Neural crest cell (in vitro differentiated cells): ENCODE measurements at regions not wholly inside any gene's neighbourhood (a gene's known extent, or its start where the extent isn't known, plus 50 kb on each side); places are given as distances from the start of the nearest gene placed in this dataset.

Experiments
- DNase-seq: peaks from one replicate; pipeline ENCODE4 v3.0.0; 2021; ENCODE audit warnings: low read depth, mixed read lengths, low spot score
- H3K27ac Mint-ChIP-seq: one replicate; pipeline ENCODE4 v1.8.0; 2021; ENCODE audit warnings: mild to moderate bottlenecking, mixed read lengths; ENCODE audit not compliant: unreplicated experiment
- H3K27me3 Mint-ChIP-seq: 2 replicates; pipeline ENCODE4 v1.8.0; 2021; ENCODE audit warnings: low read depth, mild to moderate bottlenecking, mixed read lengths
- H3K36me3 Mint-ChIP-seq: 2 replicates; pipeline ENCODE4 v1.8.0; 2021; ENCODE audit warnings: low read depth, mild to moderate bottlenecking, mixed read lengths
- H3K4me1 Mint-ChIP-seq: 2 replicates; pipeline ENCODE4 v1.8.0; 2021; ENCODE audit warnings: mixed read lengths
- H3K4me3 Mint-ChIP-seq: one replicate; pipeline ENCODE4 v1.8.0; 2021; ENCODE audit warnings: mild to moderate bottlenecking, mixed read lengths
- H3K9me3 Mint-ChIP-seq: 2 replicates; pipeline ENCODE4 v1.8.0; 2021; ENCODE audit warnings: mixed read lengths
- CTCF ChIP-seq: fragments of 200-600 bp; sonication (generic); conservative IDR thresholded peaks from 2 replicates; pipeline ENCODE4 v1.5.0; 2021; ENCODE audit warnings: antibody characterized with exemption, mild to moderate bottlenecking

DNA sequence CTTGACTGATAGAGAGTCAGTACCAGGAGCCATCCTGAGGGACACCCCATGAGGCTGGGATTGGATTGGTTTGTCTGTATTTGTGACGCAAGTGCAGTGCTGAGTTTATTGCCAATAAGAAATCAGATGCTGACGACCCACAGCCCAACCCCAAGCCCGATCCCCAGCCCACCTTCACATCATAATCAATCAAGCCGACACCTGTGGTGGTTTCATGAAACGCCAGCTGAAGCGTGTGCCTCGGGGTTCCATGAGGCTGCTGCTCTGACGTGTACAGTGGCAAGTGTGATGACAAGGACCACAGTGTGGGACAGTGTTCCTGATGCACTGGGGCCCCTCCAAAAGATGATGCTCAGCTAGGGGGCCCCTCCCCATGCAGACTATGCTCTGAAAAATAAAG, 62.1 kb upstream of the C14orf180 start:
- H3K4me3 Mint-ChIP-seq: no peak overlapping the region
- H3K4me1 Mint-ChIP-seq: no peaks in the 10 kb centered on the region
- no peak for DNase-seq
- H3K27ac Mint-ChIP-seq: no peak overlapping the region
- H3K9me3 Mint-ChIP-seq: peaks cover 3% of the 10 kb centered on the region
- no peak for TF ChIP-seq CTCF
- peaks cover 4% of the 10 kb centered on the region for H3K27me3 Mint-ChIP-seq
- H3K36me3 Mint-ChIP-seq: no peaks in the 10 kb centered on the region

DNA sequence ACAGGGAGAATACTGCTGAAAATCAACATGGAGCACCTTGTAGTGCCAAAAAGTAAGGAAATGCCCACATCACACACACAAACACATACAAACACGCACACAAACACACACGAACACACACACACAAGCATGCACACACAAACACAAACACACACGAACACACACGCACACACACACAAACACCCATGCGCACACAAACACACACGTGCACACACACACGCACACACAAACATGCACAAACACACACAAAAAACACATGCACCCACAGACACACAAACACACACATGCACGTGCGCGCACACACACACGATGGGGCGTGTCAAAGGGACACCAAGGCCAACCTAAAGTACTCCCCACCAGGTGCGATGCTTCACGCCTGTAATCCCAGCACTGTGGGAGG, 61.7 kb upstream of the C14orf180 start:
- no peak for TF ChIP-seq CTCF
- H3K4me3 Mint-ChIP-seq: no peak overlapping the region
- H3K4me1 Mint-ChIP-seq: no peaks in the 10 kb centered on the region
- peaks cover 3% of the 10 kb centered on the region for H3K9me3 Mint-ChIP-seq
- no peak for DNase-seq
- H3K27ac Mint-ChIP-seq: no peak overlapping the region
- no peaks in the 10 kb centered on the region for H3K36me3 Mint-ChIP-seq
- peaks cover 4% of the 10 kb centered on the region for H3K27me3 Mint-ChIP-seq

DNA sequence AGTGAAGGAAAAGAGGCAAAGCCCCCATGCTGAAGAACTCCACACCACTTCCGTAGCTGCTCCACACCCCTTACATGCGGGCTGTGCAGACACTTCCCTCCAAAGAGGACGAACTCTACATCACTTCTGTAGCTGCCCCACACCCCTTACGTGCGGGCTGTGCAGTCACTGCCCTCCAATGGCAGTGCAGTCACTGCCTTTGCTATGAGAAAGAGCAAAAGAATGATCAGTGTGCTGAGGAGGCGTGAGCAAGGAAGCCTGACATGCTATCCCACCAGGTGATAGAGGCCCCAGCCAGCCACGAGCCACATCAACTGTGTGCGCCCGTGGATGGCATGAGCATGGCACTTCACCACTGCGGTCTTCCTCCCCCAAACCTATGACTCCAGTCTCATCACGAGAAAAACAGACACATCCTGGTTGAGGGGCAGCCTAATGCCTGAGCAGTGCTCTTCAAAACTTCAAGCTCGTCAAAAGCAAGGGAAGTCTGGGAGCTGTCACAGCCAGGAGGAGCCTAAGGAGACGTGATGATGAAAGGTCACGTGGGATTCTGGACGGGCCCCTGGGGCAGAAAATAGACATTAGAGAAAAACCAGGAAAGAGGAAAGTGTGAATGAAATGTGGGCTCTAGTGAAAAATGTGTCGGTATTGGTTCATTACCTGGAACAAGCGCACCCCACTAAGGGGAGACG, 60.8 kb upstream of the C14orf180 start:
- no peak overlapping the region for H3K27ac Mint-ChIP-seq
- H3K4me1 Mint-ChIP-seq: no peaks in the 10 kb centered on the region
- H3K27me3 Mint-ChIP-seq: peaks cover 4% of the 10 kb centered on the region
- H3K9me3 Mint-ChIP-seq: peaks cover 3% of the 10 kb centered on the region
- DNase-seq: no peak
- H3K36me3 Mint-ChIP-seq: no peaks in the 10 kb centered on the region
- H3K4me3 Mint-ChIP-seq: no peak overlapping the region
- TF ChIP-seq CTCF: no peak

- Mint-ChIP-seq H3K27ac (no peak overlapping the region), H3K36me3 (no peaks in the 10 kb centered on the region), H3K9me3 (peaks cover 3% of the 10 kb centered on the region), H3K27me3 (peaks cover 4% of the 10 kb centered on the region), H3K4me1 (no peaks in the 10 kb centered on the region), H3K4me3 (no peak overlapping the region)
- TF ChIP-seq CTCF: no peak
- DNase-seq: no peak
These were observed 59.8 kb upstream of the C14orf180 start for GRCh38 chr14:104519721-104520120.

DNA sequence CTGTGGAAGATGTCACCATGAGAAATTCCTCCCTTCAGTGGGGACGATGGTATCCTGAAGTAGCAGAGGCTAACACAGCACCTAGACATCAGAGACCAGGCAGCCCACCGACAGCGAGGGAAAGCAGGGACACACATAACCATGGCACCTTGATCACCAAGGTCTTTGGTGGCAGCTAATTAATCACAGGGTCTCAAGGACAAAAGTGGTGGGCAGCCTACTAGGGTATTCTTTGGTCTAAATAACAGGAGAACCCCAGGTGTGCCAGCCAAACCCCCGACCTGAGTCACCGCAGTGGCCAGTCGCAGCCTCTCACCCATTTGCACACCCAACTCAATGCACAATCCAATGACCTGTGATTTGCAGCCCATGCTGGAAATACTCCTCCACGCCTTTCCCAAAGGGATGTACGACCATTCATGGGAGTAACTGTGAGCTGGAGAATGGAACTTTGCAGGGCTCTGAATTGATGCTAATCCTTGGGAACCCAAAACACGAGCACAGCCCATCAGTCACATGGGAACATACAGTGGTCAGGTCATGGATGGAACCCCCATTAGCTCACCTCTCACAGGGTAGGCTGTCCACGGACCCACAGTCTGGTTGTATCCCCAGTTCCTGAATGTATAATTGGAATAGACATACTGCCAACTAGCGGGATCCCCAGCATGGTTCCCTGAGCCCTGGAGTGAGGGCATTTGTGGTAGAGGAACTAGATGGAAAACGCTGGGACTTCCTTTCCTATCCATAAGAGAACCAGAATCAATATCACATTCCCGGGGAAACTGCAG, 58.7 kb upstream of the C14orf180 start:
- no peak for TF ChIP-seq CTCF
- no peak overlapping the region for H3K4me3 Mint-ChIP-seq
- H3K27me3 Mint-ChIP-seq: peaks cover 4% of the 10 kb centered on the region
- H3K4me1 Mint-ChIP-seq: no peaks in the 10 kb centered on the region
- H3K9me3 Mint-ChIP-seq: peaks cover 6% of the 10 kb centered on the region
- H3K36me3 Mint-ChIP-seq: peaks cover 2% of the 10 kb centered on the region
- no peak for DNase-seq
- H3K27ac Mint-ChIP-seq: no peak overlapping the region
